KOPT-K1 (cell line): ENCODE measurements at regions not wholly inside any gene's neighbourhood (a gene's known extent, or its start where the extent isn't known, plus 50 kb on each side); places are given as distances from the start of the nearest gene placed in this dataset.
"Not testable (repeated sequence)": the region's sequence is repeated elsewhere in the genome, so short reads cannot be mapped to it uniquely, and the experiment has no call there.

ENCODE experiments used
- H3K27ac ChIP-seq: fragments of 200-600 bp; sonication (generic); 2 replicates; pipeline ENCODE4 v1.5.1; 2016; ENCODE audit warnings: antibody characterized with exemption, mild to moderate bottlenecking, low read depth, low read length; ENCODE audit not compliant: poor library complexity, severe bottlenecking
- H3K36me3 ChIP-seq: fragments of 200-600 bp; sonication (generic); 2 replicates; pipeline ENCODE4 v1.5.1; 2017; ENCODE audit warnings: antibody characterized with exemption, mild to moderate bottlenecking, low read length, moderate library complexity; ENCODE audit not compliant: insufficient read depth
- H3K9me3 ChIP-seq: fragments of 200-600 bp; sonication (generic); 2 replicates; pipeline ENCODE4 v1.5.1; 2017; ENCODE audit warnings: antibody characterized with exemption, low read length, mild to moderate bottlenecking; ENCODE audit not compliant: insufficient read depth, poor library complexity, severe bottlenecking

- H3K27ac ChIP-seq, H3K36me3 ChIP-seq: not testable (repeated sequence)
- peaks cover 32% of the 10 kb centered on the region for H3K9me3 ChIP-seq
These were observed 684.8 kb upstream of the TPTE start for GRCh38 chr21:9836547-9836946.

DNA sequence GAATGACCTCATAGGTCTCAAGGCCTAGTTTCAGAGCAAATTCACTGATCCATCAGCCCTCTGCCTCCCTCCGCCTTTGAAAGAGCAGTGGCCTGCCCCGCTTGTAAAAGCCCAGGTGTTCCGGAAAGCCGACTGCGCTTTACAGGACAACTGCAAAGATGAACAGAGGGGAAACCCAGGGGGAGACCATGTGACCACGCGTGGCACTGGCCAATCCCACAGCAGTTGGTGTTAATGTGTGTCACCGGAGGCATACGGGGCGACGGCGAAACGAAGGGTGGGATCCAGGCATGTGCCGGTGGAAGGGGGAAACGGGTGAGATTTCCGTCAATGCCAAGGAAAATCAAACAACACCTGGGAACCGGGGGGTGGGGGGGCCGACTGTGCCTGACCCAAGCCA is 684.4 kb upstream of the TPTE start:
- H3K27ac ChIP-seq, H3K36me3 ChIP-seq: not testable (repeated sequence)
- peaks cover 32% of the 10 kb centered on the region for H3K9me3 ChIP-seq

GRCh38 chr21:9837526-9837925 is 683.9 kb upstream of the TPTE start:
- peaks cover 32% of the 10 kb centered on the region for H3K9me3 ChIP-seq
- not testable (repeated sequence) for H3K27ac ChIP-seq, H3K36me3 ChIP-seq

GRCh38 chr21:9837946-9838737 is 683.2 kb upstream of the TPTE start:
- Histone ChIP-seq H3K36me3 (no peaks in the 10 kb centered on the region), H3K9me3 (peaks cover 32% of the 10 kb centered on the region), H3K27ac (no peak overlapping the region)

- H3K27ac ChIP-seq, result no peak overlapping the region
- H3K9me3 ChIP-seq, result peaks cover 33% of the 10 kb centered on the region
- no peaks in the 10 kb centered on the region for H3K36me3 ChIP-seq
These were observed 682.4 kb upstream of the TPTE start for GRCh38 chr21:9838738-9839642.

GRCh38 chr21:9844106-9844505 is 677.3 kb upstream of the TPTE start:
- peaks cover 24% of the 10 kb centered on the region for H3K9me3 ChIP-seq
- H3K27ac ChIP-seq, H3K36me3 ChIP-seq: not testable (repeated sequence)

GRCh38 chr21:9847511-9847910 is 673.9 kb upstream of the TPTE start:
- H3K27ac ChIP-seq, H3K36me3 ChIP-seq: not testable (repeated sequence)
- H3K9me3 ChIP-seq, result peaks cover 18% of the 10 kb centered on the region

GRCh38 chr21:9851166-9851565 is 670.2 kb upstream of the TPTE start:
- not testable (repeated sequence) for H3K27ac ChIP-seq, H3K36me3 ChIP-seq
- peaks cover 13% of the 10 kb centered on the region for H3K9me3 ChIP-seq

DNA sequence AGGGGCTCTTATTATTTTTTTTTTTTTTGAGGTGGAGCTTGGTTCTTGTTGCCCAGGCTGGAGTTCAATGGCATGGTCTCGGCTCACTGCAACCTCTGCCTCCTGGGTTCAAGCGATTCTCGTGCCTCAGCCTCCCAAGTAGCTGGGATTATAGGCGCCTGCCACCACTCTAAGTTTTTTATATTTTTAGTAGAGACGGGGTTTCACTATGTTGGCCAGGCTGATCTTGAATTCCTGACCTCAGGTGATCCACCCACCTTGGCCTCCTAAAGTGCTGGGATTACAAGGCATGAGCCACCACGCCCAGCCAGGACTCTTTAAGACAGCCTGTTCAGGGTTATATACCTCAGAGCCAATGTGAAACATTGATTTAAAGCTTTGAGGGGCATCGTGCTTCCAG is 669.7 kb upstream of the TPTE start:
- H3K36me3 ChIP-seq, H3K27ac ChIP-seq: not testable (repeated sequence)
- H3K9me3 ChIP-seq, result peaks cover 12% of the 10 kb centered on the region

DNA sequence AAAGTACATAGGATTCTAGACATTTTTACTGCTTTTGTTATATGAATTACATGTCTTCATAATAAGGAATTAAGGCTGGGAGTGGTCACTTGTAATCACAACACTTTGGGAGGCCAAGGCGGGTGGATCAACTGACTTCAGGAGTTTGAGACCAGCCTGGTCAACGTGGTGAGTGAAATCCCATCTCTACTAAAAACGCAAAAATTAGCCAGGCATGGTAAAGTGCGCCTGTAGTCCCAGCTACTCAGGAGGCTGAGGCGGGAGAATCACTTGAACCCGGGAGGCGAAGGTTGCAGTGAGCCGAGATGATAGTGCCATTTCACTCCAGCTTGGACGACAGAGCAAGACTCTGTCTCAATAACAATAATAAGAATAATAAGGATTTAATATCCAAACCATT is 663.8 kb upstream of the TPTE start:
- H3K27ac ChIP-seq, H3K9me3 ChIP-seq, H3K36me3 ChIP-seq: not testable (repeated sequence)

DNA sequence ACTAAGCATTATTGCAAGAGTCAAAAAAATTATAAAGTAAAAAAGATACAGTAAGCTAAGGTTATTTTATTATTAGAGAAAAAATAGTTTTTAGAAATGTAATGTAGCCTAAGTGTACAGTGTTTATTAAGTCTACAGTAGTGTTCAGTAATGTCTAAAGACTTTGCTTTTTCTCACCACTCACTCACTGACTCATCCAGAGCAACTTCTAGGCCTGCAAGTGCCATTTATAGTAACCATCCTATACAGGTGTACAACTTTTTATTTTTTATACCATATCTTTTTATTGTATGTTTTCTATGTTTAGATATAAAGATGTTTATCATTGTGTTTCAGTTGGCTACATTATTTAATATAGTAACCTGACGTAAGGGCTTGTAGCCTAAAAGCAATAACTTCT is 661.5 kb upstream of the TPTE start:
- H3K9me3 ChIP-seq, result peaks cover 17% of the 10 kb centered on the region
- H3K27ac ChIP-seq, H3K36me3 ChIP-seq: not testable (repeated sequence)

- peaks cover 27% of the 10 kb centered on the region for H3K9me3 ChIP-seq
- H3K36me3 ChIP-seq, H3K27ac ChIP-seq: not testable (repeated sequence)
These were observed 658.9 kb upstream of the TPTE start for GRCh38 chr21:9862456-9862855.

GRCh38 chr21:9867815-9868214 is 653.6 kb upstream of the TPTE start:
- H3K9me3 ChIP-seq, result peaks cover 23% of the 10 kb centered on the region
- H3K27ac ChIP-seq, H3K36me3 ChIP-seq: not testable (repeated sequence)

- not testable (repeated sequence) for H3K36me3 ChIP-seq, H3K27ac ChIP-seq
- peaks cover 16% of the 10 kb centered on the region for H3K9me3 ChIP-seq
These were observed 648.3 kb upstream of the TPTE start for GRCh38 chr21:9873096-9873495.

DNA sequence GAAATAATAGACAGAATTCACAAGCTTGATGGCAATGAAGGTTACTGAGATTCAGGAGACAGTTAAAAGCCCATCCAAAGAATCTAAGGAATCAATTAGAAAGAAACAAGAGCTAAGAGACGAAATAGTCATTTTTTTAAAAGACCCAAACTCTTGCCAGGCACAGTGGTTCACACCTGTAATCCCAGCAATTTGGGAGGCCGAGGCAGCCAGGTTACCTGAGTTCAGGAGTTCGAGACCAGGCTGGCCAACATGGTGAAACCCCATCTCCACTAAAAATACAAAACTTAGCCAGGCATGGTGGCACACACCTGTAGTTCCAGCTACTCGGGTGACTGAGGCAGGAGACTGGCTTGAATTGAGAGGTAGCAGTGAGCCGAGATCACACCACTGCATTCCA is 647.2 kb upstream of the TPTE start:
- H3K36me3 ChIP-seq, H3K27ac ChIP-seq: not testable (repeated sequence)
- peaks cover 16% of the 10 kb centered on the region for H3K9me3 ChIP-seq

- H3K27ac ChIP-seq, H3K36me3 ChIP-seq: not testable (repeated sequence)
- peaks cover 11% of the 10 kb centered on the region for H3K9me3 ChIP-seq
These were observed 640.0 kb upstream of the TPTE start for GRCh38 chr21:9881430-9881829.
